GM19395 (cell line): ENCODE measurements at regions not wholly inside any gene's neighbourhood (a gene's known extent, or its start where the extent isn't known, plus 50 kb on each side); places are given as distances from the start of the nearest gene placed in this dataset.
"Not testable (repeated sequence)": the region's sequence is repeated elsewhere in the genome, so short reads cannot be mapped to it uniquely, and the experiment has no call there.

Source experiments
- ATAC-seq: cut with Tn5 transposase; IDR thresholded peaks from one replicate; pipeline ENCODE4 v1.9.1; 2021; ENCODE audit warnings: mild to moderate bottlenecking, moderate library complexity; ENCODE audit not compliant: unreplicated experiment

DNA sequence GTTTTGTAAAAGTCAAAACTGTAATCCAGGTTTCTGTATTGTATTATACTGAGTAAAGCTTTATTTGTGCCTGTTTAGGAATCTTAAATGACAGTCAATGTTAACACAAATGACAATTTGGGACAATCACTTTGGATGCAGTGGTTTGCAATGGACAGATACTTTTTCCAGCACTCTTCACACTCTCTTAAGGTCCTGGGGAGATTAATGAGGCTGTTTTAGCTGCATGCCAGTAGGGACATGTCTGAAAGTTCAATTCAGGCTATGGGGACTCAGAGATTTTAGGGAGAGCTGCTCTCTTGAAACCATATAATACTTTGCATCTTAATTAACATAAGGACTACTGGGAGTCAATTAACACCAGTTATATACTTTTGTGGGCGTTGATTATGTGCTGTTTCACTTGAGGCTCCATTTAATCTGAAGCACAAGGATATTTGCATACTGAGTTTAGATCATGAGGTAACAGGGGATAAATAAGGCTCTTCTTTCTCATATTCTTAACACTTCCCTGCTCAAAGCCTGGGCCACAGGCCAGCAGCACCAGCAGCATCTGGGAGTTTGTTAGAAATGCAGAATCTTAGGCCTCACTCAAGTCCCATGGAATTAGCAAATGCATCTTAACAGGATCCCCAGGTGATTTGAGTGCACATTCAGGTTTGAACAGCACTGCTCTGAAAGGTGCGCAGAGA is 972.8 kb downstream of the PLOD2 start:
- no peak for ATAC-seq

DNA sequence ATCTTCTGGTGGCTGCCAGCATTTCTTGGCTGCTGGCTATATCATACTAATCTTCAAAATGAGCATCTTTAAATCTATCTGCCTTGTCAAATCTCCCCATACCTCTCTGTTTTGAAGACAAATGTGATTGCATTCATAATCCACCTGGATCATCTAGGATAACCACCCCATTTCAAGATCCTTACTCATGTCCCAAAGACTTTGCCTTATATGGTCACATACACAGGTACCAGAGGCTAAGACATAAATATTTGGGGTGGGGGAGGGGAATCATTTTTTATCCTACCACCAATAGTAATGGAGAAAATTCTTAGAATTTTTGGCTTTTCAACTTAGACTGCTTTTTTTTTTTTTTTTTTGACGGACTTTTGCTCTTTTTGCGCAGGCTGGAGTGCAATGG is 970.8 kb downstream of the PLOD2 start:
- ATAC-seq = no peak

DNA sequence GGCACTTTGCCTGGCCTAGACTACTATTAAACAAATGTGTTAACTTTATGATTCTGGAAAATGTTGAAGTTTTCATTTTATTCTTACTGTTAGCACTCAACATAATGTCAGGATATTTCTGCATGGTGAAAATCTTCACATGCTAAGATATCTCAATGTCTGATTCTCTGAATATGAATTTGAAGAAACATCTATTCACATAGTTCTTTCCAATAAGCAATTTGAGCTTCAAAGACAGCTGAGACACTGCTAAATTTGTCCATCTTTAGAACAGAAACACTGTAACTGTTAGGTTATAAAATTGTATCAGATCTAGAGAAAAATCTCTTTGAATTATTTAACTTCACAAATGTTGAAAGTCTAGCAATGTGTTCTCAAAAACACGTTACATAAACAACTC is 970.2 kb downstream of the PLOD2 start:
- ATAC-seq = no peak

DNA sequence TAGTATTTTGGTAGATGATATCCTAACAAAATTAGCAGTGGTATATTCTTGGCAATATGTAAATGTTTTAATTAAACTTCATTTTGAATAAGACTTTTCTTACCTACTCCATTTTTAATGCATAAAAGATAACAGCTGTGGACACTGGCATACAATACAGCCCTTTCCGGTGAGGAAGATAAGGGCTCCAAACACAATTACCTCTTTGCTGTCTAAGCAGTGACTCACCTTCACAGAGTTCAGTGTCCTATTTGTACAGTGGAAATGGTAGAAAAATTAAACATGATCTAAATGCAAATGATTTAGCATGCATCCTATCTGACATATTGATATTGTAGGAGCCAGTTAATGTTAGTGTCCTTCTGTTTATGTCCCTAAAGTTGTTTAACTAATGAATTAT is 969.4 kb downstream of the PLOD2 start:
- ATAC-seq = no peak

DNA sequence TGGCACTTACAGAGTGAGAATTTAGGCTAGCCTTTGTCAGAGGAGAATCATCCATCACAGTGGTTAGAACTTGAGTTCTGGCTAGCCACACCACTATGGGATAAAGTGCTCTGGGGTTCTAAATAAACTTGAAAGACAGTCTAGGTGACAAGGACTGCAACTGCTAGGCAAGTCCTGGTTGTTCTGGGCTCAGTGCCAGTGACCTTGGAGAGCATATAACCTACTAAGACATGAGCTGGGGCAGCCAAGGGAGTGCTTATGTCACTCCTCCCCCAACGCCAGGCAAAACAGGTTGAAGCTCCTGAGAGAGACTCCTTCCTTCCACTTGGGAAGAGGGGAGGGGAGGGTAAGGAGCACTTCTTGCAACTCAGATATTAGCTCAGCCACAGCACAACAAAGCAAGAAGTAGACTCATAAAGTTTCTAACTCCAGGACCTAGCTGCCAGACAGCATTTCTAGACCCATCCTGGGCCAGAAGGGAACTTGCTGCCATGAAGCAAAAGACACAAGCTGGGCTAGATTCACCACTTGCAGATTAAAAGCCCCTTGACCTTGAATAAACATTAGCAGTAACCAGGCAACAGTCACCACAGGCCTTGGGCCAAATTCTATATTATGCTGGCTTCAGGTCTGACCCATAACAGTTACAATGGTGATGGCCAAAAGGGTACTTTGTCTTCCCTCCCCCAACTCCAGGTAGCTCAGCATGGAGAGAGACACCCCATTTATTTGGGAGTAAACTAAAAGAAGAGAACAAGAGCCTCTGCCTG is 963.7 kb downstream of the PLOD2 start:
- ATAC-seq = no peak

DNA sequence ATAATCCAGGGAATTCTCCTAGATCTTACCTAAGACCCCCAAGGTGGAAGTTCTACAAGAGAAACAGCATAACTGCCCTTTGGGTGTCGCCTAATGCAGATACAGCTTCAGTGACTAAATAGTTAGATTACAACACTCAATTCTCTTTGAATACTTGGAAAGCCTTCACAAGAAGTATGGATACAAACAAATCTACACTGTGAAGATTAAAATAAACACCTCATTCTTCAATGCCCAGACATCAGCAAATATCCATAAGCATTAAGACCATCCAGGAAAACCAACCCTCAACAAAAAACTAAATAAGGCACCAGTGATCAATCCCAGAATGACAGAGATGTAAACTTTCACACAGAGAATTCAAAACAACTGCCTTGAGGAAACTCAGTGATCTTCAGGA is 963.2 kb downstream of the PLOD2 start:
- ATAC-seq = no peak

DNA sequence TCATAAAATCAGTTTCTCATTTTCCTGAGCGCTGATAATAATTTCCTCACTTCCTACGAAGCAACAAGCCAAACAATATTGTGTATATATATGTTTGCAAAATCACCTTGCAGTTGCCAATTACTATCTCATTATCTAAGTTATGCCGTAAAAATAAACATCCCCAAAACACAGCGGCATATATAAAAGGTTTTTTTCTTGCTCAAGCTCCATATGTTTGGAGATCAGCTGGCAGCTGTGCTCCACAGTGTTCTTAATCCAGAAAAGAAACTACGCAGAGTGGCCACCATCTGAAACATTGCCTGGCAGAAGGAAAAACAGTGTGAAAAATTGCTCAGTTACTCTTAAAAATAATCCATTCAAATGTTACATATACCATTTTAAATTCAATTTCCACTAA is 951.4 kb downstream of the PLOD2 start:
- ATAC-seq = no peak

DNA sequence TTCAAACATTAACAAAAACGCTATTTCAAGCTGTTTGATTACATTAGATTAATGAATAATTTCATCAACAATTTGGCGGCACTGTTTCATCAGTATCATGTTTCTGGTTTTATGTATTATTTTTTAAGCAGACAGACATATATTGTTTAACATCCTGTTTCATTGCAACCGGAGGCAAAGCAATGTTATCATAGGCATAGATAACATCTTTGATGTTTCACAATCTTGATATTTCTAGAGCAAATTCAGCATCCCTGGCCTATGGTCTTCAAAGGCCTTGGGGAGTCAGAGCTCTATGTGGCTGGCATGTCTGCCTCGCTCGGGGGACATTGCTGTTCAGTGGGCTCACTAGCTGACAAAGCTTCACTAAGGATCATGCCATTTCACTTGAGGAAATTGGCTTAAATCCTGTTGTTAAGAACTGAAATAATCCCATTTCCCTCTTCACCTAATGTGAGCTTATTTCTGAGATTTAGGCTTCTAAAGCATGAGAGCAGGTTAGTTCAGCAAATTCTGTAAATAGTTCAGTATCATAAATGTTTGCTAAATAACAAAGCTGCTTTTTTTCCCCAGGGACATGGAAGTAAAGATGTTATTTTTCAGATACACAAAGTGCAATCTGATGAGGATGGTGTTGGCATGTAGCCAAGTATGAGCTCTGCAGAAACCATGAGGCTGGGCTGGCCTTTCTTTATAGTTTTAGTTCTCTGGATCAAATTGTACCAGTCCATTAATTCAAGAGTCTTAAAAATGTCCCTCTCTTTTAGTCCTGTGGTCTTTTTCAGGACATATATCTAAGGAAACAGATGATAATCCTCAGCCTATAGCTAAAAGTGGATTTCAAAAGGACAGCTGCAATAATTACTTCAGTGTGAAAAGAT is 941.4 kb downstream of the PLOD2 start:
- no peak for ATAC-seq

DNA sequence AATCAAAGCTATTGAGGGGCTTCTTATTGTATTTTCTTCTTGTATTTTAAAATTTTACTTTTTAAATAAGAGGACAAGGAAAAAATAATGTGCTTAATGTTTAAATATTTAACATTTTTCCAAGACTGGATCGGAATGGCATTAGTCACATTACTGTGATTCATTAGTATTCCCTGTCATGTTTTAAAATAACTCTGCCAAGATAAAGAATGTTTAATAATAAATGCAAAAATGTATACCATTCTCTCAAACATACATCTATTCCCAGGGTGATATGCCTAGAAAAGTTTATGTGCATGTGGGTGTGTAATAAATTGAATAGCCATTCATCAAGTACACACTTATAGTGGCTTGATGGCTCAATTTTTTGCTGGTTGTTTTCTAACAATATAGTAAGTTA is 936.1 kb downstream of the PLOD2 start:
- ATAC-seq = no peak

DNA sequence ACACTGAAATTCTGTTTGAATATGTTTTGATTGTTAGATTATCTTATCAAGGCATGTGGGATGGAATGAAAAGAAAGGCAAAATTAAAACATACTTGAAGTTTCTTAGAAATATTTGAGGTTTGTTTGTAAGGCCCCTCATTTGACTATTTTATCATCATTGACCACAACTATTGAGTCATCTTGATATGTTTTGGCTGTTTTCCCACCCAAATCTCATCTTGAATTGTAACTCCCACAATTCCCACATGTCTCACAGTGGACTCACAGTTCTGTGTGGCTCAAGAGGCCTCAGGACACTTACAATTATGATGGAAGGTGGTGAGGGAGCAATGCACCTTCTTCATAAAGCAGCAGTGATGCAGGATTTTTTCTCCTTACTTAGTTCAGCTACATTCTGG is 917.1 kb downstream of the PLOD2 start:
- ATAC-seq = no peak

DNA sequence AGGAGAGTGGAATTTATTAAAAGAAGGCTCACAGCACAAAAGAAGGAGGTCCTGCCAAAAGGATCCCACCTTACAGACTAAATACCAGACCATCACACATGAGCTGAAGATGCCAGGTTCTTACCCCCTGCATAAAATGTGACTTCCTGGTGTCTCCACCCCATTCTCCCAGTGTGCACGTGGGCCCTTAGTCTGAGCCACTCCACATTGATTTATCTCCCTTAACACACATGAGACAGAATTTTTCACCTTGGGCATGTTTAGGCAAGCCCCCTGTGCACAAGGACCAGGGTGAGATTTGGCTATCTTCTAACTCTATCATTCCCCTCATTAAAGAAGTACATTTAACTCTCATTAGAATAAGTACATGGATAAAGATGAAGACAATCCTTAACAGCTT is 916.7 kb downstream of the PLOD2 start:
- no peak for ATAC-seq

DNA sequence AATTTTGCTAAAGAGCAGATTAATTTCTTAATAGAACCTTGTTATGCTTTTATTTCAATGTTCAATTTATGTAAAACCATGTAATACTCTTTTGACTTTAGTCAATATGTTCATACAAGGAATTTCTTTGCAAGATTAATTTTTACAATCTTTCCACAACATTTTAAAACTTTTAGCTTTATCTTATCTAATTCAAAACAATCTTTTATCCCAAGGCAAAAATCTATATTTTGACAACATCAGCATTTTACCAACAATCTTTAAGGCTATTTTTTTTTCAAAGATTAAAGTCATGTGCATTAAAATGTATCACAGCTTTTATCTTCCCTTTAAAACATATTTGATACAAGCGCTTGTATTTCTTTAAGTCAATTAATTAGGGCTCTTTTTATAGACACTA is 914.7 kb downstream of the PLOD2 start:
- no peak for ATAC-seq

DNA sequence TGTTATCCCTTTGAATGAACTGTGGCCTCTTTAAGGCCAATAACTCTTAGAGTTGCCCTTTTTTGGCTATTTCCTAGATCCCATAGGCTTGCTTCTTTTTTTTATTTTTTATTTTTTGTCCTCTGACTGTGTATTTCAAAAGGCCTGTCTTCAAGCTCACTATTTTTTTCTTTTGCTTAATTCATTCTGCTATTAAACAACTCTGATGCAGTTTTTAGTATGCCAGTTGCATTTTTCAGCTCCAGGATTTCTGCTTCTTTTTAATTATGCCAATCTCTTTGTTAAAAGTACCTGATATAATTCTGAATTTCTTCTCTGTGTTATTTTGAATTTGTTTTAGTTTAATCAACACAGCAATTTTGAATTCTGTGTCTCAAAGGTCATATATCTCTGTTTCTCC is 912.1 kb downstream of the PLOD2 start:
- ATAC-seq = no peak

DNA sequence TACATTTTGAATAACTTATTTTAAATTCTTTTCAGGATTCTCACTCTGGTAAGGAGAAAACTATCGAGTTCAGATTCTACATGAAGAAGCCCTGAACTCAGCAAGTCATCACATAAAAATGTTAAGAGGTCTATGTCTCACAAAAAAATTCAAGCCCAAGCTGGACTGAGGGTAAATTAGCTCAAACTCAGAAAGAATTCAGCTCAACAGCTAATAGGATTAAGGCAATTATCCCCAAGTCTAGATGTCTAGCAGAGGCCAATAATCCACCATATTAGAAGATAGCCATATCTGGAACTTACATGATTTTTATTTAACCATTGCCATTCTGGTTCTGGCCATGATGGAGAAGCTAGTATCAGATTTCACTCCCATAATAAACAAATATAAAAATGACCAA is 909.7 kb downstream of the PLOD2 start:
- no peak for ATAC-seq

DNA sequence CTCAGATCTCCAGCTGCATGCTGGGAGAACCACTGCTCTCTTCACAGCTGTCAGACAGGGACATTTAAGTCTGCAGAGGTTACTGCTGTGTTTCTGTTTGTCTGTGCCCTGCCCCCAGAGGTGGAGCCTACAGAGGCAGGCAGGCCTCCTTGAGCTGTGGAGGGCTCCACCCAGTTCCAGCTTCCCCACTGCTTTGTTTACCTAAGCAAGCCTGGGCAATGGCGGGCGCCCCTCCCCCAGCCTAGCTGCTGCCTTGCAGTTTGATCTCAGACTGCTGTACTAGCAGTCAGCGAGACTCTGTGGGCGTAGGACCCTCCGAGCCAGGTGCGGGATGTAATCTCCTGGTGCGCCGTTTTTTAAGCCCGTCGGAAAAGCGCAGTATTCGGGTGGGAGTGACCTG is 903.0 kb downstream of the PLOD2 start:
- not testable (repeated sequence) for ATAC-seq

DNA sequence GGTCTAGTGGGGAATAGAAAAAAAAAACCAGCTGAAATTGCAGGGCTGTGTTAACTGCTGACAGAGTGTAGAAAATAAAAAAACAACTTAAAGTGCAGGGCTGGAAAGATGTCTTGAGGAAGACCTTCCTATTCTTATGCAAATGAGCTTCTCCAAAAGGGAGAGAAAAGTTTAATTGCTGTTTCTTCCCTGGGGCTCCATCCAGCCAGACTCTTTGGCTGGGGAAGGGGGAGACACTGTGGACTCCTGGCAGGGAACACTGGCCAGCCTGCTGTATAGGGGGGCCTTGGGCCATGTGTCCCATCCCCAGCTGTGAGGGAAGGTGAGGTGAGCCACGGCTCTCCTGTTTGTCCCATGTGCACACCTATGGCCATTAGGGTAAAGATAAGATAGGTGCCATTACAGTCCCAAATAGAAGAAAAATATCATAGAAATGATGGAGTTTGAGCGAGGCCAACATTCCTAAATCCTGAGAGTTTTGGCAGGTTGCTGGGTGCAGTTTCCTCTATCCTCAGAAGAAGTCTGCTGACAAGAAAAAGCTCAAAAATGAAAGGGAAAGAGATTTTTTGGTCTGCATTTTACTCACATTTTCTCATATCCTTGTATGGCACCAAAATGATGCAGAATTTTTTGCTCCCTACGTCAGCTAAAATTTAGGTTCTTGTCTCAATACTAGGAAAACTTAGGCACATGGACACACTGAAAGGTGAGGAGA is 901.7 kb downstream of the PLOD2 start:
- no peak for ATAC-seq

DNA sequence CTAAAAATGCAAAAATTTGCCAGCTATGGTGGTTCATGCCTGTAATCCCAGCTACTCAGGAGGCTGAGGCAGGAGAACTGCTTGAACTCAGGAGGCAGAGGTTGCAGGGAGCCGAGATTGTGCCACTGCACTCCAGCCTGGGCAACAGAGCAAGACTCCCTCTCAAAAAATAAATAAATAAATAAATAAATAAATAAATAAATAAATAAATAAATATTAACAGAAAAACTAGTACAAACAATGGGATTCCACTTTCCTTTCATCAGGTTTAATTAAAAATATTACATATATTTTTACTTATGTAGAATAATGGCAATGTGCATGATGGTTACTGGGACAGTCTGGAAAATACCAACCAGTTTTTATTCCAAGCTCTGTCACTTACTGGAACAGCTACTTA is 897.5 kb downstream of the PLOD2 start:
- not testable (repeated sequence) for ATAC-seq

DNA sequence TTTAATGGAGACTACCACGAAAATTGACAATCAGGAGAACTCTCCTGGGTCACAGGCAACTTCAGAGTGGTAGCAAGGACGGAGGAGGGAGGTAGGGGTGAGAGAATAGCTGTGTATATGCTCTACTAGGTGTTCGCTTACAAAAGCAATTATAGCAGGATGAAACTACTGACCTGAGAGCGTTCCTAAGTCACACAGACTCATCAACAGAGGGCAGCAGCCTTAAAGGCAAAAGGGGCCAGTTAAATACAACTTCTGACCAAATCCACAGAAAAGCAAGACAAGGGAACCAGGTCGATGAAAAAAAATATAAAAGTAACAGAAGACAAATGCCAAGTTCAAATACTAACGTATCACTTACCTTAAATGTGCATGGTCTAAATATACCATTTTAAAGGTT is 894.6 kb downstream of the PLOD2 start:
- no peak for ATAC-seq

DNA sequence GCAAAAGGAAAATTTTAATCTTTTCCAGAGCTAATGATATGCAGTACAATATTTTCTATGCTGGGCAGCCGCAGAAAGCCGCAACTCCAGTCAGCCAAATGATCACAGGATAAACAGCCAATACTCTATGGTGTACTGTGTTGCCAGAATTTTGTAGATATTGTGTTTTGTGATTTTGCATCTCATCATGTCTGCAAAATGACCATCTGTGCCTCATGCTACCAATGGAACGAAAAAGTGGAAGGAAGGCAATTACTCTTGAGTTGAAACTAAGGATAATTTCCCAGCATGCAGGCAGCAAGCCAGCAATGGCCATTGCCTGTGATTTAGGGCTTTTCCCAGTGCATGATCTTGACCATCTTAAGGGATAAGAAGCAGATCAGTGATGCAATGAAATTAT is 891.9 kb downstream of the PLOD2 start:
- no peak for ATAC-seq

DNA sequence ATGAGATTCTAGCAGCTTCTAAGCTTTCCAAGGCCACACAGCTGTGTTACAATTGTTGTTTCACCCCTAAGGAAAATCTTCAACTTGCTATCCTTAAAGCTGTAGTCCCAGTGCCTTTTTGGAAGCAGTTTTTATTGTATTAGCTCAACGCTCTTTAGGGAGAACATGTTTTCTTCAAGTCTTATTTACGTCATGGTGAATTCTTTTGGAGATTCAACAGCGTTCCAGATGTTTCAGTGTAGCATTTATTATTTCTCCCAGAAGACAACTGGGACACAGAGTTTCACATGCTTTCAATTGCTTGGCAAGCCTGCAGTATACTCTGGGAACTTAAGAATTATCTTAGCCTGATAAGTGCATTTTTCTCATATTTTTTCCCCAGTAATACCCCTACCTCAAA is 888.3 kb downstream of the PLOD2 start:
- ATAC-seq = no peak

DNA sequence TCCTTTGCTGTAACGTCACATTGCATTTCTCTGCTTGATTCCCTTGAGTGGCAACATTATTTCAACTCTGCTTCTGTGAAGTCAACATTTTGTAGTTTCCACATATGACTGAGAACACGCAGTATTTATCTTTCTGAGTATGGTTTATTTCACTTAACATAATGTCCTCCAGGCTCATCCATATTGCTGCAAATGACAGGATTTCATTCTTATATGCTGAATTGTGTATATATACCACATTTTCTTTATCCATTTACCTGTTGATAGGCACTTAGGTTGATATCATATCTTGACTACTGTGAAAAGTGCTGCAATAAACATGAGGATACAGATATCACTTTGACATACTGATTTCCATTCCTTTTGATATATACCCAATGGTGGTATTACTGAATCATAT is 878.5 kb downstream of the PLOD2 start:
- ATAC-seq = no peak
